MM.1S (cell line): ENCODE measurements at regions not wholly inside any gene's neighbourhood (a gene's known extent, or its start where the extent isn't known, plus 50 kb on each side); places are given as distances from the start of the nearest gene placed in this dataset.

Experiments
- DNase-seq: peaks from one replicate; pipeline ENCODE4 v3.0.0-alpha.2; 2015
- H2AFZ ChIP-seq: fragments of 300-600 bp; sonication (generic); 2 replicates; pipeline ENCODE4 v1.6.0; 2016; ENCODE audit warnings: antibody characterized with exemption, low read length
- H3F3A ChIP-seq: fragments of 300-600 bp; sonication (generic); 2 replicates; pipeline ENCODE4 v1.6.1; 2016; ENCODE audit warnings: mild to moderate bottlenecking, antibody characterized with exemption, low read length, moderate library complexity, mixed read lengths; ENCODE audit not compliant: insufficient read depth
- H3K27ac ChIP-seq: fragments of 300-600 bp; sonication (generic); 2 replicates; pipeline ENCODE4 v1.5.1; 2016; ENCODE audit warnings: mild to moderate bottlenecking, low read length
- H3K27me3 ChIP-seq: fragments of 300-600 bp; sonication (generic); replicated peaks from 2 replicates; pipeline ENCODE4 v1.6.0; 2016; ENCODE audit warnings: low read length; ENCODE audit not compliant: insufficient read depth
- H3K36me3 ChIP-seq: fragments of 300-600 bp; sonication (generic); replicated peaks from 2 replicates; pipeline ENCODE4 v1.6.1; 2016; ENCODE audit warnings: mild to moderate bottlenecking, low read length, mixed read lengths; ENCODE audit not compliant: insufficient read depth
- H3K4me1 ChIP-seq: fragments of 300-600 bp; sonication (generic); 2 replicates; pipeline ENCODE4 v1.6.1; 2016; ENCODE audit warnings: low read length, mixed read lengths
- H3K4me2 ChIP-seq: fragments of 300-600 bp; sonication (generic); 2 replicates; pipeline ENCODE4 v1.6.0; 2016; ENCODE audit warnings: low read depth, low read length
- H3K4me3 ChIP-seq: fragments of 300-600 bp; sonication (generic); 2 replicates; pipeline ENCODE4 v1.5.1; 2016; ENCODE audit warnings: low read length, mixed read lengths
- H3K79me2 ChIP-seq: fragments of 300-600 bp; sonication (generic); 2 replicates; pipeline ENCODE4 v1.6.1; 2016; ENCODE audit warnings: mixed run types, low read length, mixed read lengths
- H3K9ac ChIP-seq: fragments of 300-600 bp; sonication (generic); 2 replicates; pipeline ENCODE4 v1.6.1; 2016; ENCODE audit warnings: low read length, mixed read lengths
- H3K9me2 ChIP-seq: fragments of 300-600 bp; sonication (generic); replicated peaks from 2 replicates; pipeline ENCODE4 v1.6.1; 2016; ENCODE audit warnings: mild to moderate bottlenecking, low read length, mixed read lengths; ENCODE audit not compliant: insufficient read depth
- H3K9me3 ChIP-seq: fragments of 300-600 bp; sonication (generic); replicated peaks from 2 replicates; pipeline ENCODE4 v1.6.1; 2016; ENCODE audit warnings: mild to moderate bottlenecking, low read length, mixed read lengths; ENCODE audit not compliant: insufficient read depth
- H4K20me1 ChIP-seq: fragments of 300-600 bp; sonication (generic); 2 replicates; pipeline ENCODE4 v1.6.1; 2016; ENCODE audit warnings: mild to moderate bottlenecking, low read length, moderate library complexity, mixed read lengths; ENCODE audit not compliant: insufficient read depth
- CTCF ChIP-seq: fragments of 300-600 bp; sonication (generic); IDR thresholded peaks from 2 replicates; pipeline ENCODE4 v1.5.1; 2016; ENCODE audit warnings: antibody characterized with exemption, low read length, mixed read lengths
- EZH2 ChIP-seq: fragments of 300-600 bp; sonication (generic); optimal IDR thresholded peaks from 2 replicates; pipeline ENCODE3; 2017; ENCODE audit warnings: low read depth, mild to moderate bottlenecking, antibody characterized with exemption, low read length, mixed read lengths
- EZH2phosphoT487 ChIP-seq: fragments of 300-600 bp; sonication (generic); IDR thresholded peaks from 2 replicates; pipeline ENCODE4 v1.6.1; 2018; ENCODE audit warnings: antibody characterized with exemption, low read length

DNA sequence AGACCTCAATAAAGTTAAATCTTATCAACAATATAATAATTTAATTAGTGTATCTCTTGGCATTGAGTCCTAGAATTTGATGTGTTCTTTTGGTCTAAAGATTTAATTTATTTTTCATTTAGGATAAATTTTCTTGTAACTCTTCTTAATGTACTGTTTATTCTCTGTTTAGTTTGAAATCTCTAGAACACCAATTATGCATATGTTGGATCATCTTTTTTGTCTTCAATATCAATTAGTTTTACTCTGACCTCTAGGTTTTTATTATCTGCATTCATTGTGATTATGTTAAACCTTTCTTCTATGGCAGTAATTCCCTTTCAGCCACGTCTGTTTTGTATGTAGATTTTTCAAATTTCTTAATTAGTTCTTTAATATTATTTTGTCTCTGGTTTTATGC is 93.8 kb upstream of the ARHGEF7 start:
- Histone ChIP-seq H3K9me2 (no peaks in the 10 kb centered on the region), H3K9me3 (no peaks in the 10 kb centered on the region), H2AFZ (no peak overlapping the region), H4K20me1 (no peaks in the 10 kb centered on the region), H3K27ac (no peak overlapping the region), H3K9ac (no peak overlapping the region), H3K4me3 (no peak overlapping the region), H3K79me2 (no peaks in the 10 kb centered on the region), H3K36me3 (no peaks in the 10 kb centered on the region), H3K4me1 (no peaks in the 10 kb centered on the region), H3K27me3 (no peaks in the 10 kb centered on the region), H3K4me2 (no peak overlapping the region), H3F3A (no peaks in the 10 kb centered on the region)
- TF ChIP-seq EZH2: no peak
- no peak for TF ChIP-seq EZH2phosphoT487
- TF ChIP-seq CTCF: no peak
- no peak for DNase-seq

DNA sequence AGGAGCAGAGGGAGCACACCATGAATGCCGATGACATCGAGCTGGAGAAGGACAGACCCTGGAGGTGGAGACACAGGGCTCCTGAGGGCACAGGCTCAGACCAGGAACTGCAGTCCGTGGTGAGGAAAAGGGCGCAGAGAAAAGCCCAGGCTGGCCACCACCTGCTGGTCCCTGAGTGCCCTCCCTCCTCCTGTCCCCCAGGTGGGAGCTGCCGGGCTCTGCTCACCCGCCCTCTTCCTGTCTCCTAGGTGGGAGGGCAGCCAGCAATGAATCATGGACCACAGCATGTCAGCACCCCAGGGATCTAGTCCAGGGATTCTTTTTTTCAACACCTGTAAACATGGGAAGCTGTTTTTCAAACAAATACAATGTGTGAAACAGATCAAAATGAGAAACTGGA is 94.6 kb upstream of the ARHGEF7 start:
- Histone ChIP-seq H3F3A (no peaks in the 10 kb centered on the region), H3K9me3 (no peaks in the 10 kb centered on the region), H3K4me1 (no peaks in the 10 kb centered on the region), H3K4me2 (no peak overlapping the region), H3K27ac (no peak overlapping the region), H3K4me3 (no peak overlapping the region), H4K20me1 (no peaks in the 10 kb centered on the region), H3K36me3 (no peaks in the 10 kb centered on the region), H3K79me2 (no peaks in the 10 kb centered on the region), H3K27me3 (no peaks in the 10 kb centered on the region), H2AFZ (no peak overlapping the region), H3K9ac (no peak overlapping the region), H3K9me2 (no peaks in the 10 kb centered on the region)
- TF ChIP-seq EZH2phosphoT487: no peak
- TF ChIP-seq CTCF: no peak
- no peak for DNase-seq

DNA sequence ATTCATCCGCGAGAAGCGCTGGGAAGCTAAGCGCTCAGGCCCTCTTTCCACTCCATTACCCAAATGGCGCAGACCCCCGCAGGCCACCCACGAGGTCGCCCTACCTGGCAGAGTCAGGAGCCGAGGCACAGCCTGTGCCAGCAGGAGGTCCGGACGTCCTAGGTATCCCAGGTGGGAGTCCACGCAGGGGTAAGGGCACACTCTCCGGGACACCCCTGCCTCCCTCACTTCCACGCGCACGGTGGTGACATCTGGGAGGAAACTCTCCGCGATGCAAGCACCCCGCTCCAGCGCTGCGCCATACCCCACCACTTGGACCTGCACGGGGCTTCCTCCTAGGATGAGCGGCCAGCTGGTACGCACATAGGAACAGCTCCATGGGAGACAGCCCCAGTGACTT is 95.1 kb upstream of the ARHGEF7 start:
- Histone ChIP-seq H3K27me3 (no peaks in the 10 kb centered on the region), H2AFZ (no peak overlapping the region), H3K9me3 (no peaks in the 10 kb centered on the region), H3K9ac (no peak overlapping the region), H3F3A (no peaks in the 10 kb centered on the region), H3K9me2 (no peaks in the 10 kb centered on the region), H3K27ac (no peak overlapping the region), H3K4me1 (no peaks in the 10 kb centered on the region), H4K20me1 (no peaks in the 10 kb centered on the region), H3K79me2 (no peaks in the 10 kb centered on the region), H3K4me2 (no peak overlapping the region), H3K36me3 (no peaks in the 10 kb centered on the region), H3K4me3 (no peak overlapping the region)
- no peak for DNase-seq
- TF ChIP-seq EZH2phosphoT487 (no peak), CTCF (no peak), EZH2 (no peak)
